A549 (cell line): ENCODE measurements at regions not wholly inside any gene's neighbourhood (a gene's known extent, or its start where the extent isn't known, plus 50 kb on each side); places are given as distances from the start of the nearest gene placed in this dataset.

Experiments used
- HDAC2 ChIP-seq: fragments of 200-600 bp; sonication (generic); IDR thresholded peaks from 2 replicates; pipeline ENCODE4 v1.6.1; 2016
- POLR2A ChIP-seq: IDR thresholded peaks from 2 replicates; pipeline ENCODE4 v1.6.1; 2012; ENCODE audit warnings: mild to moderate bottlenecking, low read length
- ZNF302 ChIP-seq: fragments of 250-450 bp; sonication (Bioruptor Pico); IDR thresholded peaks from 2 replicates; pipeline ENCODE4 v1.9.0; 2021; ENCODE audit warnings: inconsistent platforms, mild to moderate bottlenecking, moderate library complexity

- TF ChIP-seq ZNF302 (CRISPR knock-in tag) (no peak), HDAC2 (no peak), POLR2A (no peak)
Measured at GRCh38 chr2:62430146-62430545, 75.8 kb downstream of the TMEM17 start.
